GM19238 (cell line): ENCODE measurements at regions not wholly inside any gene's neighbourhood (a gene's known extent, or its start where the extent isn't known, plus 50 kb on each side); places are given as distances from the start of the nearest gene placed in this dataset.
"Not testable (repeated sequence)": the region's sequence is repeated elsewhere in the genome, so short reads cannot be mapped to it uniquely, and the experiment has no call there.

Experiments
- DNase-seq: peaks from one replicate; pipeline ENCODE4 v3.0.0; 2011; ENCODE audit warnings: low spot score; ENCODE audit not compliant: insufficient read length

GRCh38 chr10:36455526-36456133, 669.8 kb upstream of the ANKRD30A start:
- DNase-seq: no peak

GRCh38 chr10:36452851-36453250, 672.5 kb upstream of the ANKRD30A start:
- no peak for DNase-seq

- no peak for DNase-seq
Observed at GRCh38 chr10:36451391-36451970, 673.9 kb upstream of the ANKRD30A start.

- DNase-seq: no peak
Observed at GRCh38 chr10:36450380-36450779, 675.0 kb upstream of the ANKRD30A start.

GRCh38 chr10:36448760-36449691, 676.4 kb upstream of the ANKRD30A start:
- no peak for DNase-seq

GRCh38 chr10:36446881-36447280, 678.5 kb upstream of the ANKRD30A start:
- DNase-seq: no peak

- DNase-seq: no peak
Observed at GRCh38 chr10:36443233-36443632, 682.2 kb upstream of the ANKRD30A start.

GRCh38 chr10:36441557-36441956, 683.8 kb upstream of the ANKRD30A start:
- DNase-seq: no peak

- DNase-seq: no peak
Observed at GRCh38 chr10:36440539-36440938, 684.9 kb upstream of the ANKRD30A start.

GRCh38 chr10:36437367-36437766, 688.0 kb upstream of the ANKRD30A start:
- no peak for DNase-seq

- DNase-seq: no peak
Observed at GRCh38 chr10:36428507-36428906, 696.9 kb upstream of the ANKRD30A start.

GRCh38 chr10:36425131-36425797, 700.1 kb upstream of the ANKRD30A start:
- no peak for DNase-seq

GRCh38 chr10:36424502-36424901, 700.9 kb upstream of the ANKRD30A start:
- DNase-seq: no peak

GRCh38 chr10:36423821-36424248, 701.6 kb upstream of the ANKRD30A start:
- DNase-seq: no peak

GRCh38 chr10:36421992-36422391, 703.4 kb upstream of the ANKRD30A start:
- no peak for DNase-seq

GRCh38 chr10:36416513-36416912, 708.9 kb upstream of the ANKRD30A start:
- DNase-seq: no peak

GRCh38 chr10:36412942-36413341, 712.5 kb upstream of the ANKRD30A start:
- no peak for DNase-seq

GRCh38 chr10:36400238-36400637, 725.2 kb upstream of the ANKRD30A start:
- not testable (repeated sequence) for DNase-seq

- no peak for DNase-seq
Observed at GRCh38 chr10:36393801-36394200, 731.6 kb upstream of the ANKRD30A start.

- DNase-seq: no peak
Observed at GRCh38 chr10:36391405-36391804, 734.0 kb upstream of the ANKRD30A start.

GRCh38 chr10:36390221-36390620, 735.2 kb upstream of the ANKRD30A start:
- DNase-seq: no peak

- DNase-seq: no peak
Observed at GRCh38 chr10:36388166-36388565, 737.2 kb upstream of the ANKRD30A start.
